ENCODE measurements at regions not wholly inside any gene's neighbourhood (a gene's known extent, or its start where the extent isn't known, plus 50 kb on each side); places are given as distances from the start of the nearest gene placed in this dataset.

DNA sequence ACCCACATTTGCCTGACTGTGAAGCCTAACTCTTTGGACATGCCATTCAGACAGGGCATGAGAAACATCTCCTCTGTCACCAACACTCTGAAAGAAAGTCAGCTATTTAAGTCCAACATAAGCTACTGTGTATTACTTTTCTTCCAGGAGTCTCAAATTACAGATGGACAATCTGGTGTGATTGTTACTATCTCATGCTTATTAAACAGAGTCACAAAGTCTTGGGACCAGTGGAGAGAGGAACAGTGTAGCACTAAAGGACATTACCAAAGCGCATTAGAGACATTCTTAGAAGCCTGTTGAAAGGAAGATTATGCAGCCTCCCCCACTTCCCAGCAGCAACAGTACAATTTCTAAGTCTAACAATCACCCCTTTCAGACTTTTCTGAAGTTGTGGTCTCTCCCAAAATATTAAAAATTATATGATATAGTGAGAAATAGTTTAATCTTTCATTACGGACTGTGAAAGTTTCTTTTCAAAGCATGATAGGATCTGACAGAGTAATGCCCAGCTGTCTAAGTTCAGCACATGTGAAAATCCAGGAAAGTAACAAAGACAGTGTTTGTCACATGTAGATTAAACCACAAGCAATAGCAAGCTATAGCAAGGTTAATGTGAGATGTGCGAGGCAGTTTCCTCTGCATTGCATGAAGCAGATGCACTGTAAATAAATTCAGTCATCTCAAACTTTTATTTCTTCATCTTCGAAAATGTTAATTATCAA, 280.9 kb upstream of the FZD8 start:
- no peak overlapping the region for H3K27ac ChIP-seq (ENCODE audit: low read depth, low read length, poor library complexity, severe bottlenecking)
- no peaks in the 10 kb centered on the region for H3K36me3 ChIP-seq (ENCODE audit: insufficient read depth, low read length, poor library complexity, severe bottlenecking)
- H3K4me3 ChIP-seq (ENCODE audit: low read depth, low read length, poor library complexity, severe bottlenecking) = no peak overlapping the region
- no peaks in the 10 kb centered on the region for H3K9me3 ChIP-seq (ENCODE audit: low read depth, low read length, poor library complexity, severe bottlenecking)
- POLR2A ChIA-PET (ENCODE audit: low non-redundant PET) = no interaction called here
- CTCF ChIA-PET = no interaction called here
- TF ChIP-seq, protein P1, sequence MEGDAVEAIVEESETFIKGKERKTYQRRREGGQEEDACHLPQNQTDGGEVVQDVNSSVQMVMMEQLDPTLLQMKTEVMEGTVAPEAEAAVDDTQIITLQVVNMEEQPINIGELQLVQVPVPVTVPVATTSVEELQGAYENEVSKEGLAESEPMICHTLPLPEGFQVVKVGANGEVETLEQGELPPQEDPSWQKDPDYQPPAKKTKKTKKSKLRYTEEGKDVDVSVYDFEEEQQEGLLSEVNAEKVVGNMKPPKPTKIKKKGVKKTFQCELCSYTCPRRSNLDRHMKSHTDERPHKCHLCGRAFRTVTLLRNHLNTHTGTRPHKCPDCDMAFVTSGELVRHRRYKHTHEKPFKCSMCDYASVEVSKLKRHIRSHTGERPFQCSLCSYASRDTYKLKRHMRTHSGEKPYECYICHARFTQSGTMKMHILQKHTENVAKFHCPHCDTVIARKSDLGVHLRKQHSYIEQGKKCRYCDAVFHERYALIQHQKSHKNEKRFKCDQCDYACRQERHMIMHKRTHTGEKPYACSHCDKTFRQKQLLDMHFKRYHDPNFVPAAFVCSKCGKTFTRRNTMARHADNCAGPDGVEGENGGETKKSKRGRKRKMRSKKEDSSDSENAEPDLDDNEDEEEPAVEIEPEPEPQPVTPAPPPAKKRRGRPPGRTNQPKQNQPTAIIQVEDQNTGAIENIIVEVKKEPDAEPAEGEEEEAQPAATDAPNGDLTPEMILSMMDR (conservative IDR thresholded peaks at IDR 0.05; ENCODE audit: low read depth, low read length) = no peak
- TF ChIP-seq EZH2 (IDR thresholded peaks at IDR 0.05; ENCODE audit: borderline replicate concordance, low read depth, low read length, poor library complexity, severe bottlenecking) = no peak
- peaks cover 7% of the 10 kb centered on the region for H3K4me1 ChIP-seq (ENCODE audit: insufficient read depth, low read length, poor library complexity, severe bottlenecking)
- H3K27me3 ChIP-seq (replicated peaks; ENCODE audit: insufficient read depth, low read depth, low read length, poor library complexity) = no peaks in the 10 kb centered on the region
- DNase-seq (ENCODE audit: low spot score) = peak; percentile 12
- intact Hi-C loops (cut with micrococcal nuclease; ENCODE audit: unreplicated experiment) = no loop called here
- no TSS peak for BruUV-seq (replicated peaks)

DNA sequence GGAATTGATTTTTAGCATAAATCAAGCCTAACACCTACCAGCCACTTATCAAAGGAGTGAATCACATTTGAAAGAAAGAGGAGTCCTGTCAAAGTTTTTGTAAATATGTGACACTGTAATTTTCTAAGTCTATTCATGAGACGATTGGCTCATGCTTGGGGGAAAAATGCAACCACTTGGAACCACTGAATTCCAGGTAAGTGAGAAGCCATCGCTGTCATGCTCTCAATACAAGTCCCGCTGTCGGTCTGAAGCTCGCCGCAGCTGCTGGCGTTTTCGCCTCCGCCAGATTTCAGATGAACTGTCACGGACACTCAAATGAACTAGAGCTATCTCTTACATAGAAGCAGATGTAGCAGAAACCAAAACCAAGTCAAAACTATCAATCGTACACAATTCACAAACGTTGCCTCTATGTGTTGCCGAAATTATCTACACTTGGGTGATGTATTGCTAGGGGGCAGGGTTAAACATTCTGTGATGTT, 279.8 kb upstream of the FZD8 start:
- H3K27me3 ChIP-seq (replicated peaks; ENCODE audit: insufficient read depth, low read depth, low read length, poor library complexity) = no peaks in the 10 kb centered on the region
- H3K4me1 ChIP-seq (ENCODE audit: insufficient read depth, low read length, poor library complexity, severe bottlenecking) = peaks cover 7% of the 10 kb centered on the region
- ChIA-PET POLR2A (ENCODE audit: low non-redundant PET) (no interaction called here), CTCF (no interaction called here)
- intact Hi-C loops (cut with micrococcal nuclease; ENCODE audit: unreplicated experiment) = no loop called here
- H3K4me3 ChIP-seq (ENCODE audit: low read depth, low read length, poor library complexity, severe bottlenecking) = no peak overlapping the region
- BruUV-seq (replicated peaks) = no TSS peak
- TF ChIP-seq, protein P1 (conservative IDR thresholded peaks at IDR 0.05; ENCODE audit: low read depth, low read length) = no peak
- no peak for TF ChIP-seq EZH2 (IDR thresholded peaks at IDR 0.05; ENCODE audit: borderline replicate concordance, low read depth, low read length, poor library complexity, severe bottlenecking)
- H3K36me3 ChIP-seq (ENCODE audit: insufficient read depth, low read length, poor library complexity, severe bottlenecking) = no peaks in the 10 kb centered on the region
- H3K9me3 ChIP-seq (ENCODE audit: low read depth, low read length, poor library complexity, severe bottlenecking) = no peaks in the 10 kb centered on the region
- no peak for DNase-seq (ENCODE audit: low spot score)
- H3K27ac ChIP-seq (ENCODE audit: low read depth, low read length, poor library complexity, severe bottlenecking) = no peak overlapping the region

DNA sequence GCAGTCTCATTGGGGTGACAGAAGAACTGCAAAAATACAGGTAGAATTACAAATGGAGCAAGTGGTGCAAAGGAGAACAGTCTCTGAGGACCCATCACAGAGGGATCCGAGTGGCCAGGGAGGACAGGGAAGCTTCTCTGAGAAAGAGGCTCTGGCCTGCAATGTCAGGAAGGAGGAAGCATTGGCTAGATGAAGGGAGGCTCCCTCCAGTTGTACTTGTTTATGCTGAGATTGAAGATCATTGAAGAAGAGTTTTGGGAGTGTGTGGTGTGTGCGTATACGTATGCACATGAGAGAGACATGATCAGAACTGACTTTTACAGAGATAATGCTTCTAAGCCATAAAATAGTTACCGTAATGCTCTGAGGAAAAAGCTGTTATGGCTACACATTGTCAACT, 274.7 kb upstream of the FZD8 start:
- Histone ChIP-seq H3K4me1 (ENCODE audit: insufficient read depth, low read length, poor library complexity, severe bottlenecking) (no peaks in the 10 kb centered on the region), H3K36me3 (ENCODE audit: insufficient read depth, low read length, poor library complexity, severe bottlenecking) (no peaks in the 10 kb centered on the region), H3K9me3 (ENCODE audit: low read depth, low read length, poor library complexity, severe bottlenecking) (no peaks in the 10 kb centered on the region), H3K27ac (ENCODE audit: low read depth, low read length, poor library complexity, severe bottlenecking) (no peak overlapping the region), H3K4me3 (ENCODE audit: low read depth, low read length, poor library complexity, severe bottlenecking) (no peak overlapping the region), H3K27me3 (replicated peaks; ENCODE audit: insufficient read depth, low read depth, low read length, poor library complexity) (no peaks in the 10 kb centered on the region)
- intact Hi-C loops (cut with micrococcal nuclease; ENCODE audit: unreplicated experiment) = no loop called here
- BruUV-seq (replicated peaks) = no TSS peak
- peak; percentile 15 for DNase-seq (ENCODE audit: low spot score)
- TF ChIP-seq EZH2 (IDR thresholded peaks at IDR 0.05; ENCODE audit: borderline replicate concordance, low read depth, low read length, poor library complexity, severe bottlenecking) = no peak
- TF ChIP-seq, protein P1 (conservative IDR thresholded peaks at IDR 0.05; ENCODE audit: low read depth, low read length) = peak; percentile 43; the same call in 1 of the 2 replicates
- ChIA-PET POLR2A (ENCODE audit: low non-redundant PET) (no interaction called here), CTCF (interaction anchor here (0.5 kb wide), 1 partner anchor 68 kb away, joined by 5 read pairs; no protein-coding TSS in a partner anchor)

Measured in A673 (cell line).